ENCODE measurements at regions not wholly inside any gene's neighbourhood (a gene's known extent, or its start where the extent isn't known, plus 50 kb on each side); places are given as distances from the start of the nearest gene placed in this dataset.

GRCh38 chr5:60243713-60244112 lies 350.2 kb upstream of the PDE4D start:
- no peak for DNase-seq

DNA sequence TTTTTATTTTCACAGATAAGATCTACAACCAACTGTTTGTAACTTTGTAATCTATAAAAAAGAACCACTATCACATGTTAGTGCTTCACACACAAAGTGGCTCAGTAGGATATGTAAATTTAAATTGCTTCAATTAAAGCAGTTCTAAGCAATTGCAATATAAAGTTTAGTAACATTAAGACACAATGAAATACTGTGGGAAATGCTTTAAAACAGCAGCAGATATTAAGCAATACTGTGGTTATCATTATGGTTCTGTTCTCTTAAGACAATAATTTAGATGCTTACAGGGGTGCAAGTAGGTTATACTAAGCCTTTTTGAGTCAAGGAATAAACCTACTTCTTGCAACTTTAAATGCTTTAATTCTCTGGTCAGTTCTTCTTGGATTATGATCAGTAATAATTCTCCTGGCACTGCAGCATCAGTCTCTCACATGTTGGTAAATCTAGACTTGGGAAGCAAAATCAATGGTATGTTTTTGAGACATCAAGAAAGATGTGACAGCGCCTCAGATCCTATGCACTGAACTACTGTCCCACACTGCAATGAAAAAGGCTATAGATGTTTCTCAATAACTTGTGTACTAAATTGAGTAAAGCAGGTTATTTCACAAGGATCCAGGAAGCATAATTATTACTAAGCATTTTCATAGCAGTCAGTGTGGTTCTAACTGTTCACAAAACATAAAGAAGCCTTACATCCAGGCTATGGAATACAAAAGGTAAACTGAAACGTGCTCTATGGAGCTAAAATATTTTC lies 338.7 kb upstream of the PDE4D start:
- DNase-seq = no peak

GRCh38 chr5:60230456-60230855 lies 336.9 kb upstream of the PDE4D start:
- no peak for DNase-seq

DNA sequence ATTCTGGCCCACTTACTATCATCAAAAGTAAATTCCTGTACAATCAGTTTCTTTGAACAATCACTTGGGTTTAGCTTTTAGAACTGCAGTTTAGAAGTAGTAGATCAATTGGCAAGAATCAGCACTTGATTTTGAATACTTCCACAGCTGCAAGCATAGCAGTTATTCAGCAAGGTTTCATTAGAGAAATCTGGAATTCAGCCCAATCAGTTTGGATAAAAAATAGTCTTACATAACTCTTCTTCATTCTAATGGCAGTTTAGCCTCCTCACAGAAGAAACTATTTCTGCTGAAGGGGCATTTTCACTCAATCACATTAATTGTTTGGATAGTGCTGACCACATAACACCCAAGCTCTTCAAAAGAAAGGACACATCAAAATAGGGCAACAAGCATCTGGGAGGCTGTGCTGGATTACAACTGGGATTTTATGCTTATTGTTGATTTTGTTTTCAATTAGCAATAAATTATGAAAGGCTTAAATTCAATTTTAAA lies 336.2 kb upstream of the PDE4D start:
- DNase-seq = no peak

GRCh38 chr5:60228676-60229075 lies 335.1 kb upstream of the PDE4D start:
- no peak for DNase-seq

DNA sequence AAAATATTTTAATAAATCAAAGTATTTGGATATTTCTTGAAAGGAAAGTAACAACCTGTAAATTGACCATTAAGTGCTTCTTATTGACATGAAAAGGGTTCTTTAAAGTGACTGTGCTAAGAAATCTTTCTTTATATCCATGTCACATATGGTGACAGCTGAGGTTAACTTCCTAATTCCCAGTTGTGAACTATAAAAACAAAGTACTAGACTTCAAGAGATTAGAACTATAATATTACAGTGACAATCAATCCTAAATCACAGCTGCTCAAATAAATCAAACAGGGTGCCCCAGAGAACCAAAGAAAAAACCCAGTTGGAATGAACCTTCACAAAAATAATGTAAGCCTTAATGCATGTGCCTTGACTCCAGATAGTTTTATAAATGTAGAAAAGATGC lies 332.6 kb upstream of the PDE4D start:
- no peak for DNase-seq

DNA sequence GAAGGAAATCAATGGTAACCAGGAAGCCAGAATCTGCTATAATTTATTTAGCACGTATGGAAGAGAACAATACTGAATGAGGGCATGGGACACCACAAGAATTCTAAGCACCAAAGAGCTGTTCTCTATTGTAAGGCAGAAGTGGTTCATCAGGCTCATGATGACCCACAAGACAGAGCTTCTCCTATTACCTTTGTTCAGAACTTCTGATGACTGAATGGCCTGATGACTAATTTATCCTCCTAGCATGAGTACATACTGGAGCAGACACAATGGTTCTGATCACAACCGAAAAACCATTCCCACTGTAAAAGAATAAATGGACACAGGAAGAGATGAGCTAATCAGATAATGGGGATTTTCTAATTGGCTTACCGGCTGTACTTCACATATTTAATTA lies 329.8 kb upstream of the PDE4D start:
- DNase-seq = no peak

DNA sequence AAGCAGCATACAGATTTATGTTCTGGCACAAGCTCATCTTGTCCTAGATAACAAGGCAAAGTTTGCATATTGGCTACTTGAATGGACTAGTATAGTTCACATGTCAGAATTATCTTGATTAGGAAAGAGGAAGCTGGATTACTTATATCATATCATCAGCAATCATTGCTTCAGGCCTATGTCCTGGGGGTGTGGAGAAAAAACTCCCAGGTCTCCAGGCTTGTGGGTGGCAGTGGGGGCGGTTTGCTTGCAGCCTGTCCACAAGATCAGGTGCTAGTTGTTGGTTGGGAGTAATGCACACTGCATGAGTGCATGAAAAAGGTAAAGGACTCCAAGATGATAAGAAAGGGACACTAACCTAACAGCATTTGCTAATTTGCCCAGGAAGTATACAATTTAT lies 326.4 kb upstream of the PDE4D start:
- DNase-seq = no peak

DNA sequence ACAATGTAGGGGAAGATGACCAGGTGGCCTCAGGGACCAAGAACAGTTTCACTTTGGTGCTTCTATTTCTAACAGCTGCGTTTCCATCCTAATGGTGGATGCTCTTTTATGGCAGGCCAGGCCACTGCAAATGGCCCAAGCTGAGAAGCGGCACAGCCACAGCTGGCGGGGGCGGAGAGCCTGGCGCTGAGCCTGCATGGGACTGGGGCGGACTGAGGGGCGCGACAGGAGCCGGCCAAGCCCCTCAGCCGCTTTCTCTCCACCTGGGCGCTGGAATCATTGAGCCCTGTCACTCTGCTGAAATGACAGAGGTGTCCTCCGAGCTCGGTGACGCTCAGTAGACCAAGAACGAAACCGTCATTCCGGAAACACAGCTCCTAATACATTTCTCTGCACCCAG lies 317.3 kb upstream of the PDE4D start:
- DNase-seq = no peak

- no peak for DNase-seq
These were observed 315.8 kb upstream of the PDE4D start for GRCh38 chr5:60209146-60209840.

DNA sequence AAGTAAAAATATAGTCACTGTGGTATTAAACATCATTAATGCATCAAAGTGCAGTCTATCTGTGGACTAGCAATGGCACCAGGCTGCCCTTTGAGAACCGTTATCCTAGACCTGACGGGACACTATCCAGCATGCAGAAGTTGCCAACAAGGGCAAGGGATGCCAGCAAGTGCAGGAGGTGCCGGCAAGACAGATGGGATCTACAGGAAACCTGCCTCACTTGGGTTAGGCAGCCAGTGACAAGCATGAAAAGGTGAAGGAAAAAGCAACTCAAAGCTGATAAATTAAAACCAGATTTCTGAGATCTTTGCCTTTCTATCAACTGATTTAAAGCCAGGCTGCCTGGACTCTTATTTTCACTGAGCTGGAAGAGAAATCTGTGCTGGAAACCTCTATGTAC lies 315.2 kb upstream of the PDE4D start:
- DNase-seq = no peak

DNA sequence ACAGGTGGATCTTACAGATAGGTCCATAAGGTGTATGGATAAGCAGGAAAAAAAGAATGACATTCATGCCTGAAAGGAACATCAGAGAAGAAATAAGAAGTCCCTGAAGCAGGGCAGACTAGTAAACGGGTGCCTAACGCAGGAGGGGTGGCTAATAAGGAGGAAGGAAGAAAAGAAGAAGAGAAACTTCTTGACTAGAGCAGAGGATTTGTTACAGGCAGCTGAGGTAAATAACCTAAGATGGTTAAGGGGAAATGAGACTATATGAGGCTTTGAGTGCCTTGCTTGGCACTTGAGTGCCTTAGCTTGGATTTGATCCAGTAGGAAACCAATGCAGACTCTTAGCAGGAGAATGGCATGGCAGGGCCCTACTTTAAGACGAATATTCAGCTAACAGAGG lies 313.5 kb upstream of the PDE4D start:
- DNase-seq = no peak

- no peak for DNase-seq
These were observed 312.7 kb upstream of the PDE4D start for GRCh38 chr5:60206234-60206633.

DNA sequence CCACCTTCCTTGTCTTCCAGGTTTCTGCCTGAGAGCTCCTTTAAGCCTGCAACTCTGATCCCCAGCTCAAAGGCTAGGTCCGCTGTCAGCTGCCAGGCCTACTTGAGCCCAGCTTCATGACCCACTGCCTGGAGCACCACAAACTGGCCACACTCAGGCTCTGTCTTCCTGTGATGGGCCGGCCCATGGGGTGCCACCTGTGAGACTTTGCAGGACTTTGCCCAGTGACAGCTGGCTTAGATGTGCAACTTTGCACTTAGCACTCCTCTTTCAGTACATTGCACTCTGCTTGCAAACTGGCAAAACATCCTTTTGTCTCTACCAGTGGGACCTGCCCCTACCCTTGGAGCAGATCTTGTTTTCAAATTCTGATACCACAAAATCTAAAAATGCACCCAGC lies 311.5 kb upstream of the PDE4D start:
- DNase-seq = no peak

DNA sequence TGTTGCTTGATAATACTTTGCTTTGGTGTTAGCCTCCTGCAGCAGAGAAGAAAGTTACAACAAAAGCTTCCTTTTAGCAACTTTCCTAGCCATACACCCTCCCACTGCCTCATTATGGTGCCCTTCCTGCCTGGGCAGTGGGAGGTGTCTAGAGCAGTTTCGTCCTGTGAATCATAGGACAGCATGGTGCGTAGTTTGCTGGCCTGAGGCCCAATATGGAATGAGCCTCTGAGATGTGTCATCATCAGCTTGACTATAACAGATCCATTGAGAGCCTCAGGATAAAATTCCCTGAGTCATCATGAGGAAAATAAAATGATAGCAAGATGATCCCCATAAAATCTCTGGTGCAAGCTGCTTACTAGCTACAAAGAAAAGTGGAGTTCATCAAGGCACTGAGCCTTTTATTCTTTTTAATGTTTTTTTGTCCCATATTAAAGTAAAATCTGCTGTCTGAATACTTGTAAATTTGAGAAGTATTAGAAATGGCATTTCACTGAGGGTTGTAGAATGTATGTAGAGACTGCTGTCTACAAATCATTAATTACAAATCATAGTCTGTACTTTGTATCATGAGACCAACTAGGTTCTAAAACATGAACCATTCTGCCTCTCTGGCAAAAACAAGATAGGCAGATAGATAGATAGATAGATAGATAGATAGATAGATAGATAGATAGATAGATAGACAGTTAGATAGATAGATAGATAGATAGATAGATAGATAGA lies 303.0 kb upstream of the PDE4D start:
- DNase-seq = peak; percentile 82

GRCh38 chr5:60195551-60195950 lies 302.0 kb upstream of the PDE4D start:
- DNase-seq = no peak

GRCh38 chr5:60195083-60195482 lies 301.6 kb upstream of the PDE4D start:
- DNase-seq = no peak

DNA sequence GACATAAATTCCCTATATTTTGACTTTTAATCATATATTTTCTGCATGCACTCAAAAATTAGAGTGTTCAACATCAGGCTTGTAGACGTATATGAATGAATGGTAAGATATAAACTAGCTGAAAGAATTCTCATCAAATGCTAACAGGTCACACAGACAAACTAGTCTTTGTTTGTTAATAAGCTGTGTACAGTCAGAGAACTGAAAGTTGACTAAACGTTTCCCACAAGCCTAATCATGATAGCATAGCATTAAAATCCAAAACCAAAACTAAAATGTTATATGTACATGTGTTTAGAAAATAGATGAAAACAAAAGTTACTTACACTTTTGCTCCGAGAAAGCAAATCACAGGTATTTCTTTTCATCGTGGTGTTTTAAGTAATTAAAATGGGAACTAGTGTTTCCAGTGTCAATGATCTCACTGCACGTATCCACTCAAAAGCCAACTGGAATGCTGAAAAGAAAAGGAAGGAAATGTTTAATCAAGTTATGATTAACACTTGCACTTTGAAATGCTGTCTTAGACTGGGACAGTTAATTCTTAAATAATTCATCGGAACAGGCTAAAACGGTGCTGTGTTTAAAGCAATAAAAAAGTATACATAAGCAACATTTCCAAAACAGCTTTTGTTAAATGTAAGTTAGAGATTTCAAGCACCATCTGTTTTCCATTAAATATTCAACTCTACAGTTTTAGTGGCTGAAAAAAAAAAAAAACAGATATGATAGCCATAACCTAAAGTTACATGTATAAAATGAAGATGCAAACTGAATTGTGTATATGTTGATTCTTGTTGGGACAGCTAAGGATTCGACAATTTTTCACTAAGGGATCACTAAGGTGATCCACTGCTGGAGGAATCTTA lies 291.9 kb upstream of the PDE4D start:
- no peak for DNase-seq

DNA sequence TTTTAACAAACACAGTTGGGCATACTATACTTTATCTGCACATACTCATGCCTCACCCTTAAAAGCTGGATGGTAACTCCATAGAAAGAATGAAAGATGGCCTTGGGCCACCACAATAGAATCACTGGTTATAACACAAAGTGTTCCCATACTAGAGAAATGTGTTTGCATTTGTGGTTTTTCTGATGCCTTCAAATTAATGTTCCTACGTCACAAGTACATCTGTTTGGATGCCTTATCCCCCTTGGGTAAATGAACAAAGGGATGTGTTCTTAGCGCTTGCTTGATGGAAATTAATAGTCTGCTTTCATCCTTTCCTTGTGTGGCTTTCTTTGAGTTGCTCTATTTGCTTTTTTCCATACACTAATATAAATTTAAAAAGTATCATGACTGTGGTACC lies 291.1 kb upstream of the PDE4D start:
- DNase-seq = no peak

DNA sequence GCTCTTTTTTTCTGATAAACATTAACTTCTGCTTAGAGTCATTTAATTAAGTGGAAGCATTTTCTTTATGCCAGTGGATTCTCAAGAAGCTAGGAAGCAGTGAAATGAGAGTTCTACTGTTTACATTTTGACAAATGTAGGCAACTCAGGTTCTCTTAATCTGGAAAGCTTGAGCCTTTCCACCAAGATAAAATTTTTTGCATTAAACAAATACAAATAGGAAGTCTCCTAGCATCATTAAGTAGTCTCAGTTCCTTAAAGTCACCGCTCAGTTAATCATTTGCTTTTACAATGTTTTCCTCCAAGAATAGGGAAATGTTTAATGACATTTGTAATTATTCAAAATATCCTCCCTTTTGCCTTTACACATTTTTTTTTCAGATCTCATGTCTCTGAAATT lies 290.4 kb upstream of the PDE4D start:
- DNase-seq = no peak

GRCh38 chr5:60178101-60178500 lies 284.6 kb upstream of the PDE4D start:
- no peak for DNase-seq

GRCh38 chr5:60177596-60177995 lies 284.1 kb upstream of the PDE4D start:
- no peak for DNase-seq

GRCh38 chr5:60173667-60174066 lies 280.1 kb upstream of the PDE4D start:
- DNase-seq = no peak
